Neural cell (in vitro differentiated cells): ENCODE measurements at regions not wholly inside any gene's neighbourhood (a gene's known extent, or its start where the extent isn't known, plus 50 kb on each side); places are given as distances from the start of the nearest gene placed in this dataset.

ENCODE experiments used
- CTCF ChIP-seq: fragments of 450-650 bp; IDR thresholded peaks from 2 replicates; pipeline ENCODE4 v1.5.1; 2014; ENCODE audit warnings: antibody characterized with exemption, mild to moderate bottlenecking, moderate library complexity; ENCODE audit not compliant: poor library complexity, severe bottlenecking
- POLR2AphosphoS5 ChIP-seq: IDR thresholded peaks from 2 replicates; pipeline ENCODE4 v1.6.1; 2012
- RAD21 ChIP-seq: fragments of 450-650 bp; conservative IDR thresholded peaks from 2 replicates; pipeline ENCODE4 v1.6.1; 2014; ENCODE audit warnings: antibody characterized with exemption, mild to moderate bottlenecking, moderate library complexity

- TF ChIP-seq CTCF (no peak), RAD21 (no peak), POLR2AphosphoS5 (no peak)
Observed at GRCh38 chr5:20554001-20554400, 566.0 kb upstream of the CDH18 start.
